ENCODE measurements at regions not wholly inside any gene's neighbourhood (a gene's known extent, or its start where the extent isn't known, plus 50 kb on each side); places are given as distances from the start of the nearest gene placed in this dataset.

DNA sequence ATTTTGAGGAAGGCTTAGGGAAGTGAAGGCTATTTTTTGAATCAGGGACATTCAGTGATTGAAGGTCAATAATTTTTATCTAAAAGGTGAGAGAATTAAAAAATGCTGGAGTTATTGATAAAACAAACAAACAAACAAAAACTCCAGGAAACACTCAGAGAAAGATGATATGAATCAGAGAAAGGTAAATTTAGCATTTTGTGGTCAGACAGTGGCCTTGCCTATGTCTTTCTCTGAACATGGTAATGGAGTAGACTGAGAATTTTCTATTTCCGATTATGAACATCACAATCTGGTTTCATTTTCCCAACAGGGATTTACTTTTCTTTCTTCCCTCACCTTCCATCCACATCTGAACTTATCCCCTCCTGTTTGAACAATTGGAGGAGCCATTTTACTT, 353.6 kb upstream of the RIOK2 start:
- TF ChIP-seq, protein P1, sequence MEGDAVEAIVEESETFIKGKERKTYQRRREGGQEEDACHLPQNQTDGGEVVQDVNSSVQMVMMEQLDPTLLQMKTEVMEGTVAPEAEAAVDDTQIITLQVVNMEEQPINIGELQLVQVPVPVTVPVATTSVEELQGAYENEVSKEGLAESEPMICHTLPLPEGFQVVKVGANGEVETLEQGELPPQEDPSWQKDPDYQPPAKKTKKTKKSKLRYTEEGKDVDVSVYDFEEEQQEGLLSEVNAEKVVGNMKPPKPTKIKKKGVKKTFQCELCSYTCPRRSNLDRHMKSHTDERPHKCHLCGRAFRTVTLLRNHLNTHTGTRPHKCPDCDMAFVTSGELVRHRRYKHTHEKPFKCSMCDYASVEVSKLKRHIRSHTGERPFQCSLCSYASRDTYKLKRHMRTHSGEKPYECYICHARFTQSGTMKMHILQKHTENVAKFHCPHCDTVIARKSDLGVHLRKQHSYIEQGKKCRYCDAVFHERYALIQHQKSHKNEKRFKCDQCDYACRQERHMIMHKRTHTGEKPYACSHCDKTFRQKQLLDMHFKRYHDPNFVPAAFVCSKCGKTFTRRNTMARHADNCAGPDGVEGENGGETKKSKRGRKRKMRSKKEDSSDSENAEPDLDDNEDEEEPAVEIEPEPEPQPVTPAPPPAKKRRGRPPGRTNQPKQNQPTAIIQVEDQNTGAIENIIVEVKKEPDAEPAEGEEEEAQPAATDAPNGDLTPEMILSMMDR (conservative IDR thresholded peaks at IDR 0.05; ENCODE audit: low read depth, low read length) = no peak
- TF ChIP-seq EZH2 (IDR thresholded peaks at IDR 0.05; ENCODE audit: borderline replicate concordance, low read depth, low read length, poor library complexity, severe bottlenecking) = no peak
